ENCODE measurements at regions not wholly inside any gene's neighbourhood (a gene's known extent, or its start where the extent isn't known, plus 50 kb on each side); places are given as distances from the start of the nearest gene placed in this dataset.

- Histone ChIP-seq H3K4me1 (peaks cover 5% of the 10 kb centered on the region), H3K36me3 (no peaks in the 10 kb centered on the region), H3K9me3 (no peaks in the 10 kb centered on the region), H3K27me3 (no peaks in the 10 kb centered on the region), H3K4me3 (ENCODE audit: low read depth, low read length) (no peak overlapping the region)
- no peak for DNase-seq
- no peak for TF ChIP-seq CTCF (IDR thresholded peaks at IDR 0.05; ENCODE audit: low read depth, low read length)
Measured at GRCh38 chr15:81930582-81931369, 115.0 kb downstream of the MEX3B start.

DNA sequence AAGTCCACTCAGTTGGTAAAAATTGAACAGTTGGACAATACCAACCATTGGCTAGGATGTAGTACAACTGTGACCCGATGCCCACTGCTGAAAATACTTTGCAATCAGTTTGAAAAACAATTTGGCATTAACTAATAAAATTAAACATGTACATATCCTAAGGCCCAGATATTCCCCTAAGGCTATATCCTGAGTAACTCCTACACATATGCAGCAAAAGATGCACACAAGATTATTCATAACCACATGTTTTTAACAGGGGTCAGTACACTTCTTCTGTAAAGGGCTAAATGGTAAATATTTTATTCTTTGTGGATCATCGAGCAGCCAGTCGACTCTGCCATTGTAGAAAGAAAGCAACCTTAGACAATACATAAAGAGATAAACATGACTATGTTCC, 116.3 kb downstream of the MEX3B start:
- H3K4me3 ChIP-seq (ENCODE audit: low read depth, low read length): no peak overlapping the region
- no peaks in the 10 kb centered on the region for H3K9me3 ChIP-seq
- no peaks in the 10 kb centered on the region for H3K27me3 ChIP-seq
- peaks cover 5% of the 10 kb centered on the region for H3K4me1 ChIP-seq
- no peaks in the 10 kb centered on the region for H3K36me3 ChIP-seq
- TF ChIP-seq CTCF (IDR thresholded peaks at IDR 0.05; ENCODE audit: low read depth, low read length): no peak
- no peak for DNase-seq

- Histone ChIP-seq H3K4me1 (peaks cover 5% of the 10 kb centered on the region), H3K36me3 (no peaks in the 10 kb centered on the region), H3K27me3 (no peaks in the 10 kb centered on the region), H3K9me3 (no peaks in the 10 kb centered on the region), H3K4me3 (ENCODE audit: low read depth, low read length) (no peak overlapping the region)
- no peak for TF ChIP-seq CTCF (IDR thresholded peaks at IDR 0.05; ENCODE audit: low read depth, low read length)
- no peak for DNase-seq
Measured at GRCh38 chr15:81926981-81927380, 118.8 kb downstream of the MEX3B start.

- Histone ChIP-seq H3K4me3 (ENCODE audit: low read depth, low read length) (no peak overlapping the region), H3K9me3 (no peaks in the 10 kb centered on the region; the same call in 1 of the 2 replicates), H3K4me1 (peaks cover 5% of the 10 kb centered on the region), H3K36me3 (no peaks in the 10 kb centered on the region), H3K27me3 (no peaks in the 10 kb centered on the region)
- no peak for TF ChIP-seq CTCF (IDR thresholded peaks at IDR 0.05; ENCODE audit: low read depth, low read length)
- DNase-seq: no peak
Measured at GRCh38 chr15:81924729-81925128, 121.1 kb downstream of the MEX3B start.

DNA sequence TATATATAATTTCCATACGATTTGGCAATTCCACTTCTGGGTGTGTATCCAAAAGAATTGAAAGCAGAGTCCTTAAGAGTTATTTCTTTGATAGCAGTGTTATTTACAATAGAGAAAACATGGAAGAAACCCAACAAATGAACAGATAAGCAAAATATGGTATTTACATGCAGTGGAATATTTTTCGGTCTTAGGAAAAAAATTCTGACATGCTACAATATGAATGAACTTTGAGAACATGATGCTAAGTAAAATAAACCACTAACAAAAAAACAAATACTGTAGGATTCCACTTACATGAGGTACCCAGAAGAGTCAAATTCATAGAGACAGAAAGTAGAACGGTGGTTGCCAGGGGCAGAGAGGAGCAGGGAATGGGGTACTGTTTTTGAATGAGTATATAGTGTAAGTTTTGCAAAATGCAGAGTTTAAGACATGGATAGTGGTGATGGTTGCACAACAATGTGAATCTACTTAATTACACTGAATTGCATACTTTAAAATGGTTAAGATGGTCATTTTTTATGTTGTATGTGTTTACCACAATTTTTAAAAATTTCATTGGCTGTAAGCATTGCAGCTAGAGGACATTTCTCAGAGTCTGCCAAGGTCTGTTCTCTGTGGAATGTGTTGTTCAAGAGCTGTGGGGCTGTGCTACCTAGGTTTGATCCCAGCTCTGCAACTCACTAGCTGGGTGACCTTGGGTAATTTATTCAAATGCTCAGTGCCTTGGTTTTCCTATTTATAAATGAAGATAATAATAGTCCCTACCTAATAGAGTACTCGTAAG, 122.1 kb downstream of the MEX3B start:
- H3K27me3 ChIP-seq: no peaks in the 10 kb centered on the region
- H3K36me3 ChIP-seq: no peaks in the 10 kb centered on the region
- no peak for DNase-seq
- TF ChIP-seq CTCF (IDR thresholded peaks at IDR 0.05; ENCODE audit: low read depth, low read length): no peak
- no peaks in the 10 kb centered on the region for H3K4me1 ChIP-seq
- H3K9me3 ChIP-seq: no peaks in the 10 kb centered on the region; the same call in 1 of the 2 replicates
- H3K4me3 ChIP-seq (ENCODE audit: low read depth, low read length): no peak overlapping the region

DNA sequence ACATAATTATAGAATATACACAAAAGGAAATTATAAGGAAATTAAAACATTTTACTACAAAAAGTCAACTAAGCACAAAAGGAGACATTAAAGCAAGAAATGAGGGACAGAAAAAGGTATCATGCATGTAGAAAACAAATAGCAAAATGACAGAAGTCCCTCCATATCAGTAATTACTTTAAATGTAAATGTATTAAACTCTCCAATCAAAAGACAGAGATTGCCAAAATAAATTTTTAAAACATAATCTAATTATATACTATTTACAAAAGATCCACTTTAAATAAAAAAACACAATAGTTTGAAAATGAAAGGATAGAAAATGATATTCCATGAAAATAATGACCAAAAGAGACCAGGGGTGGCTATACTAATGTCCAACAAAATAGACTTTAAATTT, 123.7 kb downstream of the MEX3B start:
- DNase-seq: no peak
- Histone ChIP-seq H3K4me1 (no peaks in the 10 kb centered on the region), H3K4me3 (ENCODE audit: low read depth, low read length) (no peak overlapping the region), H3K9me3 (peaks cover 4% of the 10 kb centered on the region), H3K27me3 (no peaks in the 10 kb centered on the region), H3K36me3 (no peaks in the 10 kb centered on the region)
- TF ChIP-seq CTCF (IDR thresholded peaks at IDR 0.05; ENCODE audit: low read depth, low read length): no peak
